NK-92 (cell line): ENCODE measurements at regions not wholly inside any gene's neighbourhood (a gene's known extent, or its start where the extent isn't known, plus 50 kb on each side); places are given as distances from the start of the nearest gene placed in this dataset.
"Not testable (repeated sequence)": the region's sequence is repeated elsewhere in the genome, so short reads cannot be mapped to it uniquely, and the experiment has no call there.

Experiments used
- DNase-seq: peaks from one replicate; lab custom pipeline; 2025; ENCODE audit not compliant: unreplicated experiment; lab: John Stamatoyannopoulos, UW

GRCh38 chr10:3874990-3875841 is 90.2 kb upstream of the KLF6 start:
- DNase-seq, result no peak

- DNase-seq, result not testable (repeated sequence)
These were observed 89.6 kb upstream of the KLF6 start for GRCh38 chr10:3874610-3874989.

- no peak for DNase-seq
These were observed 88.9 kb upstream of the KLF6 start for GRCh38 chr10:3873728-3874461.

- DNase-seq, result no peak
These were observed 87.8 kb upstream of the KLF6 start for GRCh38 chr10:3872712-3873329.

- DNase-seq, result no peak
These were observed 86.5 kb upstream of the KLF6 start for GRCh38 chr10:3871424-3871996.

GRCh38 chr10:3869036-3869435 is 84.0 kb upstream of the KLF6 start:
- no peak for DNase-seq

- no peak for DNase-seq
These were observed 83.3 kb upstream of the KLF6 start for GRCh38 chr10:3868271-3868664.

GRCh38 chr10:3867454-3868270 is 82.7 kb upstream of the KLF6 start:
- DNase-seq, result no peak

GRCh38 chr10:3866332-3866731 is 81.3 kb upstream of the KLF6 start:
- DNase-seq, result no peak

GRCh38 chr10:3865565-3865964 is 80.6 kb upstream of the KLF6 start:
- no peak for DNase-seq

- DNase-seq, result no peak
These were observed 76.8 kb upstream of the KLF6 start for GRCh38 chr10:3861795-3862194.

GRCh38 chr10:3858051-3858845 is 73.2 kb upstream of the KLF6 start:
- no peak for DNase-seq

GRCh38 chr10:3857318-3857717 is 72.3 kb upstream of the KLF6 start:
- no peak for DNase-seq

- DNase-seq, result no peak
These were observed 71.6 kb upstream of the KLF6 start for GRCh38 chr10:3856593-3856992.

- DNase-seq, result no peak
These were observed 68.7 kb upstream of the KLF6 start for GRCh38 chr10:3853547-3854303.

- no peak for DNase-seq
These were observed 68.0 kb upstream of the KLF6 start for GRCh38 chr10:3853016-3853415.

GRCh38 chr10:3852147-3852904 is 67.3 kb upstream of the KLF6 start:
- DNase-seq, result no peak
